HK-2 (cell line): ENCODE measurements at regions not wholly inside any gene's neighbourhood (a gene's known extent, or its start where the extent isn't known, plus 50 kb on each side); places are given as distances from the start of the nearest gene placed in this dataset.

Source experiments
- DNase-seq: peaks from one replicate; pipeline ENCODE4 v3.0.0-alpha.2; 2018; ENCODE audit not compliant: unreplicated experiment

DNA sequence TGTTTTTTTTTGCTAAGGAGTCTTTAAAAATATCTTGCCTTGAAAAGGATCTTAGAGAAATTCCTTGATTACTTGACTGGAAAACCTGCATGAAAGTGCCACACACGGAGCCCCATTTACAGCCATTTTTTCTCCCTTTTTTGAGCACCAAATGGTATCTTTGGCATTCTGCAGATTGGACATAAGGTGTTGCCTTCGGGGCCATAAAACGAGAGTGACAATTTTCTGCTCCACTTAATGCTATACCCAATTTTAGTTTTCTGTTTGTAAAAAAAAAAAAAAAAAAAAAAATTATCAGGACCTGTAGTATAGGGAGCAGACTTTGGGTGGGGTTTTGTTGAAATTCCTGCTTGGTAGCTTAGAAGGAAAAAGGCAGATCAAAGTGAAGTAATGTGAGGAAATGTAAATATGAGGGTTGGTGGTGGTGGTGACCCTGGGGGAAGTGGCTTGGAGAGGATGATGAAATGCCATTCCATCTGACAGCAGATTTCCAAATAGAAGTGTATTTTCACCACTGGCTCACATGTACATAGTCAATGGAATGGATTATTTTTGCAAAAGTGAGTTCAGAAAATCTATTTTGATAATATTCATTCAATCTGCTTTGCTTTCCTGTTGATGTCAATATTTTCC, 212.1 kb upstream of the SOX4 start:
- DNase-seq, result no peak

DNA sequence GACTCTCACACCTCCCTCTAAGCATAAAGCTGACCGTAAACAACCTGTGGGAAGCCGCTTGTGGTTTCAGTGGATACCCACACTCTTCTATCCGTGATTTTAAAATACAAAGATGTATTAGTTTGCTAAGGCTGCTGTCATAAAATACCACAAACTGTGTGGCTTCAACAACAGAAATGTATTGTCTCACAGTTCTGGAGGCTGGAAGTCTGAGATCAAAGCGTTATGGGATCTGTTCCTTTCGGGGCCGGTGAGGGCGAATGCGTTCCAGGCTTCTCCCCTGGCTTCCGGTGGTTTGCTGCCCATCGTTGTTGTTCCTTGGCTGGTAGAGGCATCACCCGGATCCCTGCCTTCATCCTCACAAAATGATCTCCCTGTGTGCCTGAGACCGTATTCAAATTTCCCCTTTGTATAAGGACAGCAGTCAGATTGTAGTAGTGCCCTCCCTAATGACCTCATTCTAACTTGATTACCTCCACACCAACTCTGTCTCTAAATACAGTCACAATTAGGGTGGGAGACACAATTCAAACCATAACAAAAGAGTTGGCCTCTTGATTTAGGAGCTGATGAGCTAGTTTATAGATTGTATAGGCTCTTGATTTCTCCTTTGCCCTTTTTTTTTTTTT, 210.6 kb upstream of the SOX4 start:
- DNase-seq, result no peak

DNA sequence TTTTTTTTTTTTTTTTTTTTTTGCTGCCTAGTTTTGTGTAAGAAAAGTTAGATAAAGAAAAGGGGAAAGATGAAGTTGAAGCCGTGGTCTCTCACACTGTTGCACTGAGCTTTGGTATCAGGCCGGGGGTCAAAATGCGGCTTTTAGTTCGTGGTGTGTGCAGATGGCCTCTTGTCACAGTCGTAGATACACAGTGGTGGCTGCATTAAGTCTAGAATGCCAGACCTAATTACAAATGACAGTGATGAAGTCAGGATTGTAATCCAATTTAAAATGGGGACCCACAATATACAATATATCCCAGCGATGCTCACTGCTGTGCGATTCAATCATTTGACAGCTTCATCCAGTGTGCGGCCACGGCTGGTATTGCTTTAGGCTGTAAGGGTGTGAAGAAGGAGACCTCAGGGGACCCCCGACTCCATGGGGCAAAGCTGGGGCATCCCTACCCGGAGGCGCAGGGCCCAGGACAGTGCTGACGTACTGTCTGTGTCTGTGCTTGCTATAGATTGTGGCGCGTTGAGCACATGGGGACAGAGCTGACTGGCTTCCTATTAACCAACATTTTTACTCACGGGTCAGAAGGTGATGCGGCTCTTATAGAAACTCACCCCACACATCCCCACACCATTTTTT, 210.0 kb upstream of the SOX4 start:
- no peak for DNase-seq

DNA sequence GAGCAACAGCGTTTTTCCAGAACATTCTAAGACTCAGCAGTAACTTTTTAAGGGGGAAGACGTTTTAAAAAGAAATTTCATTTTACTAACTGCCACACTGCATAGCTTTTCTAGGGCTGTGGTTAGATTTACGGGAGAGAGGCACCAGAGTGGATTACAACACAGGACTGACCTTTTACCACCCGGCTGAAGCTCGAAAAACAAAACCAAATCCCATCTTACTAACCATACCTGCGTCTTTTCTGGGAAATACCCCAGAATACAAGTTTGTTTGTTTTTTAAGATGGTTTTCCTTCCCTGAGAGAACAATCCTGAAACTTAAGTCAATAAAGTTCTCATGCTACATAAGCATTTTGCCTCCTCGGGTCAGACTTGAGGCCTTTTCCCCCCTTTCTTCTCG, 209.3 kb upstream of the SOX4 start:
- DNase-seq, result no peak

DNA sequence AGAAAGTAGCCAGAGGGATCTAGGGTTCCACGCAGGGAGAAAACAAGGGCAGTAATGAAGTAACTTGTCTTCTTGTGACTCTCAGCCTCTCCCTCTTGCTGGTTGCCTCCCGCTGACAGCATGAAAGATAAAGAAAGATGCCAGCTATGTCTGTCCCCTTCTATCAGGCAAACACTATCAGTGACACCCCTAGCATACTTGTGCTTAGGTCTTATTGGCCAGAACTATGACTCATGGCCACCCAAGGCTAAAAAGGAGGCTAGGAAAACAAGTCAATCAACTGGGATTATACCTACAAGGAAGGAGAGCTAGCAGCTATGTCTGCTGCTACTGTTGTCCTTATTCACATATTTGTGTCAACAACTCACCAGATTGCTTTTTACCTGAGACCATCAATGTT, 206.8 kb upstream of the SOX4 start:
- DNase-seq, result no peak

DNA sequence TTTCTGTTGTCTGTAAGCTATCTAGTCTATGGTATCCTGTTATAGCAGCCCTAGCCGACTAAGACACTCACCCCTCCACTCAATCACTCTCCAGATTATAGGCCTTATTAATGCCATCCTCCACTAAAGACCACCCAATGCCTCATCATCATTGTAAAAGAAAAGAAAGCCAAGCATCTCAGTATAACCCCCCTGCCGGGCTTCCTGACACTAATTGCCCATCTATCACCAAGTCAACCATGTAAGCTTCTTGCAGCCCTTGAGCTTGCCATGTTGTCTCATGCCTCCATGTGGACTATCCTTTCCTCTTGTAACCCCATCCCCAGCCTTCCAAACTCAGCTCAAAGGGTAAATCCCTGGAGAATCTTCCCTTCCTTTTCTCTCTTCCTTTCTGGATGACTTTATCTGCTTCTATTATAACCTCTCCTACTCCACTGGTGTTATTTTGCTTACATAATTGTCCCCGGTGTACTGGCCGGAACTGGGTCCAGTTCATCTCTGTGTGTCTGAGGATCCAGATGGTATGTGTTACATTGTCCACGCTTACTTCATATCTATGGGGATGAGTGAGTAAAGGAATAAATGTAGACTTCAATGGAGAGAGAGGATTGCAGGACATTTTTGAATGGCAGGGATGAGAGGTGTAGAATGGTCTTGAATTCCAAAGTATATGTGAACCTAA, 202.9 kb upstream of the SOX4 start:
- DNase-seq, result no peak

DNA sequence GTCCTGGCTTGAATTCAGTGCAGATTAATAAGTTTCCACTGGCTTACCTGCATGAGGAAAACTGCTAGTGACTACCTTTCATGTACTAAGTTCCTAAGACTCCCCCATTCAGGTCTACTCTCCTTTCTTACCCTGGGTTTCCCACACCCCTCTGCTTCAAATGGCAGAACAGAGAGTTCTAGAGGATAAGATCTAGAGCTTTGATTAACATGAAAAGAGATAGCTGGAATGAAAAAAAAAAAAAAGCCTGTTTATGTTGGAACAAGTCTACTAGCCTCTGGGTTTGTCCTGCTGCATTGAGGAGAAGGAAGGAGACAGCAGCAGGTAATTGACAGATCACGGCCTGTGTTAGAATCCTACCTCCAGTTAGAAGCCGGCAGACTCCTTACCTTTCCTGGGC, 201.4 kb upstream of the SOX4 start:
- DNase-seq, result no peak

DNA sequence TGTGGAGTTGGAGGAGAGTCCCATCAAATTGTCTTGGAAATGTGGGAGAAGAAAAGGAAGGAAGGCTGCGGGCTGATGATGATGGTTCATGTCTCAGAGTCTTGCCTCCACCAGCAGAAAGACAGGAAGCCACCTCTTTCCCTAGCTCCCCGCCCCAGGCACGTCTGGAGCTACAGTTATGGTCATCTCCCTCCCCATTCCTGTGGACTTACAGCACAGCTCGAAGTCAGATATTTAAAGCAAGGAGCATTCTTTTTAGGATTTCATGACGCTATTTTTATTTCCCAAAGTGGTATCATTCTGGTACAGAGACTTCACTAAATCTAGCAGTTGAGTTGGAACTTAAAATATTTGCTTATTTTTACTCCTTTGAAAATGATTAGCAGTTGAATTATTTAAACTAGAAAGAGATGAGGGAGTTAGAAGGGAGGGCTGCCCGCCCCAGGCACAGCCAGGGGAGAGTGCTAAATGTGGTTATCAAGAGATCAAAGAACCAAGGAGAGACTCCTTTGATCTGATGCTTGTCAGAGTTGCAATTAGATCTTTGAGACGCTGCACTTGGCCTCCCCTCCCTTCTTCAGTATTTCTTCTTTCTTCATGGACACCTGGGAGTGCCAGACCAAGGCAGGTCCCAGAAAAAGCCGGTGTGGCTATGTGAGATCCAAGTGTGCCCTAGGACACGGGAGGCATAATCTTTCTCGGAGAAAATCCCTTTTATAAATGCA, 199.9 kb upstream of the SOX4 start:
- no peak for DNase-seq

DNA sequence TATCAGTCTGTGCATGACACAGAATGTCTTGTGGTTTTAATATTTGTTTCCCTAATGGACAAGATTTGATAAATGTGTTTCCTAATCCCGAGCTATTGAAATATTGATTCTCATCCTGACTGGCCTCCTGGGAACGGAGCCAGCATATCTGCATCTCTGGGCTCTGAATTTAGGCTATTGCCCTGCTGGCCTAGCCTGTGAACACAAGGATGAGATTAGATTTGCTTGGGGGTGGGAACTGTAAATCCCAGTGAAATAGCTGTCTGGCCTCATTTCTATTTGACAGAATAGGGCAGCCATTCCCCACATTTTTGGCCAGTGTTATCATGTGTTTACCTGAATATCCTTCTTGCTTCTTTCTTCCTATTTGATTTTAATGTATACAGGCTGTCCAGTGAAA, 198.4 kb upstream of the SOX4 start:
- no peak for DNase-seq

DNA sequence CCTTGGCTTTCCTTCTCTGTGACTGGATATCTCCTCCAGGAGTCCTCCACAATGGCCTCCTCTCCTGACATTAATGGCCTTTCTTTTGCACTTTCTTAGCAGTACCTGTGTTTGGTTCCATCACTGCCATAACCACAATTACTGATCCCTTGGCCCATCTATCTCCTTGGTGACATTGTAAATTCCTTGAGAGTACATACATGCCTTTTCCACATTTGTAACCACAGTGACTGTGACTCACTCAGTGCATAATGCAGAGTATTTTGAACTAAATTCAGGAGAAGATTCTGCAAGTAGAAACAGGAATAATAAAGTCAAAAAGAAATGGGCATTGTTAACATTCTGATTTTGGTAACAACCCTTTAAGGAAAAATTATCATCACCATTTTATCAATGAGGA, 197.2 kb upstream of the SOX4 start:
- no peak for DNase-seq

DNA sequence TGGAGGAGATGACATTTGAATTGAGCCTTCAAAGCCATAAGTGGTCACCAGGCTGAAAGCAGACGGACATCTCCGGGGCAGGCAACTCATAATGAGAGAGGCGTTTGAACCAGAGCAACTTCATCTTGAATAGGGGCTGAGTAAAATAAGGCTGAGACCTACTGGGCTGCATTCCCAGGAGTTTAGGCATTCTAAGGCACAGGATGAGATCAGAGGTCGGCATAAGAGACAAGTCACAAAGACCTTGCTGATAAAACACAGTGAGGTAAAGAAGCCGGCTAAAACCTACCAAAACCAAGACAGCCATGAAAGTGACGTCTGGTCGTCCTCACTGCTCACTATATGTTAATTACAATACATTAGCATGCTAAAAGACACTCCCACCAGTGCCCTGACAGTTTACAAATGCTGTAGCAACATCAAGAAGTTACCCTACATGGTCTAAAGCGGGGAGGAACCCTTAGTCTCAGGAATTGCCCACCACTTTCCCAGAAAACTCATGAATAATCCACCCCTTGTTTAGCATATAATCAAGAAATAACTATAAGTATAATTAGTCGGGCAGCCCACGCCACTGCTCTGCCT, 194.7 kb upstream of the SOX4 start:
- DNase-seq, result no peak

DNA sequence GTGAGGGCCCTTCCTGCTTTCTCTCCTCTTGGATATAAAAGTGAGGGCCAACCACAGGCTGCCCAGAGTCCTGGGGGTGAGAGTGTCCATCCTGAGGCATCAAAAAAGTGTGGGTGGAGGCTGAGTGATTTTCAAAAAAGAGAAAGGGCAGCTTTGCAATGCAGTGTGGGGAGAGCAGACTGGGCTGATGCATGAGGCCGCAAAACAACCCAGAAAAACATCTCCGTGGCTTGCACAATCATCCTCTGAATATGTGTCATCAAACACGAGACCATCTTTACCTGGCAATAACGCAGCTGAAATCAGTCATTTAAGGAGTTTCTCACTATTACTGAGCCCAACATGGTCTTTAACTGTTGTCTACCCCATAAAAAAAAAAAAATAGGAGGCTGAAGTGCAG, 191.2 kb upstream of the SOX4 start:
- no peak for DNase-seq

DNA sequence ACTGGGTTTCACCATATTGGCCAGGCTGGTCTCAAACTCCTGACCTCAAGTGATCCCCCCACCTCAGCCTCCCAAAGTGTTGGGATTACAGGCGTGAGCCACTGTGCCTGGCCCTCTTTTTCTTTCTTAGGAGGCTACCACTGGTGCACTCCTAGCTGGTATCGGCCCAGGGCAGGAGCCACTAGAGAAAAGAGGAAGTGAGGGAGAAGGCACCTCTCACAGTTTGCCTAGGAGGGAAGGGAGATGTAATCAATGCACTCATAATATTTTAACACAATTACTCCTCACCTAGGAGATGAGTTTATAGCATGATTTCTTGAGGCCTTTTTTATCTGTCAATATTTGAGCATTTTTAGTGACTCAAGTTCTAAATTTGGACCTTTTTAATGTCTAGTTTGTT, 189.0 kb upstream of the SOX4 start:
- DNase-seq, result no peak

DNA sequence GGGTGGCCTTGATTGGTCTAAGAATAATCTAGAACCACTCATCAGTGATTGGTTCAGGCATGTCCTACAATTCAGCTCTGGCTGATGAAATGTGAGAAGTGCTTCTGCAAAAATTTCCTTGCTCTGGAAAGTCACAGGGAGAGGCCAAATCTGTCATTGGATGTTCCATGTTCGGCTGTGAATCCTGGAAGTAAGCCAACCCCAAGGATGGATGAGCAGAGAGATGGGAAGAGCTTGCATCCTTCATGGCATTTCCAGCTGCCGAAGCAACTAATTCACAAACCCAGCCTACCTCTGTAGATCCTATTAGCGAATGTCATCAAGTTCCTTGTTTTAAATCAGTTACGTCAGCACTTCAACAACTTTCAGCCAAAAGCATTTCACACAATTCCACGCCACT, 187.2 kb upstream of the SOX4 start:
- DNase-seq, result no peak

DNA sequence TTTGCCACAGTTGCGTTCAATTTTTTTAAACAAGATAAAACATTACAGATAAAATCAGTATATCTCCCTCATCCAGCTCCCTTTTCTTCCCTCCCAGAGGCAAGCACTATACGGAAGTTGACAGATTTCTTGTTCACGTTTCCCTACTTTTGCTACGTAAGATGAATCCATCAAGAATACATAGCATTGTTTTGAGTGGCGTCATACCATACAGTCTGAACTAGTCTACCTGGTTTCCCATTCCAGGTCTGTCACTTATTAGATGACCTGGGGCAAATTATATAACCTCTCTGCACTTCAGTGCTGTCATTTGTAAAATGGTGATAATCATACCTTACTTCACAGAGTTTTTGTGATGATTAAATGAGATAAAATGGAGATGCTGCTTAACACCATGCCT, 184.3 kb upstream of the SOX4 start:
- no peak for DNase-seq

DNA sequence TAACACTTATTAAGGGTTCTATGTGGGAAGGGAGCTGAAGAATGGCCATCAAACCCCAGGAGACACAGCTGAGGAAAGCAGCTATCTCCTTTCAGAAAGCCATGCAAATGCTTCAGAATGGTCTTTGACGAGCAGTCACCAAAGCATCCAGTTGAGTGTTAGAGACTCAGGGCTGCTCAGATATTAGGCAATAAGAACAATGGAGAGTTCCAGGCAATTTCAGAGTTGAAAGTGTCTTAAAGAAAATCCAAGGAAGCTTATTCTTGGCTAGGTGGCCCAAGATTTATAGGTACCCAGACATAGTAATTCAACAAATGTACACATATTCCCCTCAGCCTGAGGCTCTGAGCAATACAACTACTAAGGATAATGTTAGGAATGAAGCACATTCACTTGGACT, 180.1 kb upstream of the SOX4 start:
- DNase-seq, result no peak

DNA sequence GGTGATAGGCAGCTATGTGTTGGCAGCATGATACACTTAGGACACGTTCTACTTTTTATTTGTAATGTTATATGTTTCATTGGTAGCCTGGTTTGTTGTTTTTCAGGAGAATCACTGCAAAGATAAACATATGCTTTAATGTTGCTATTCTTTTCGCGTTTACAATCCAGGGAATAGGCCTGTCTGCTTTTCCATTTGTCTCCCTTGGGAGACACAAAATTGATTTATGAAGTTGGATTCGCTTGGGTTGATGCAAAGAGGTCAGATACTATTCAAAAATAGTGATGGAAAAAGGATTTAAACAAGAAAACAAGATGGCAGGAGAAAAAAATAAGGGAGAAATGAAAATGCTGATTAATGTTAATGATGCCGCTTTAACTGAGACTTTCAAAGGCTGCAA, 179.5 kb upstream of the SOX4 start:
- no peak for DNase-seq

DNA sequence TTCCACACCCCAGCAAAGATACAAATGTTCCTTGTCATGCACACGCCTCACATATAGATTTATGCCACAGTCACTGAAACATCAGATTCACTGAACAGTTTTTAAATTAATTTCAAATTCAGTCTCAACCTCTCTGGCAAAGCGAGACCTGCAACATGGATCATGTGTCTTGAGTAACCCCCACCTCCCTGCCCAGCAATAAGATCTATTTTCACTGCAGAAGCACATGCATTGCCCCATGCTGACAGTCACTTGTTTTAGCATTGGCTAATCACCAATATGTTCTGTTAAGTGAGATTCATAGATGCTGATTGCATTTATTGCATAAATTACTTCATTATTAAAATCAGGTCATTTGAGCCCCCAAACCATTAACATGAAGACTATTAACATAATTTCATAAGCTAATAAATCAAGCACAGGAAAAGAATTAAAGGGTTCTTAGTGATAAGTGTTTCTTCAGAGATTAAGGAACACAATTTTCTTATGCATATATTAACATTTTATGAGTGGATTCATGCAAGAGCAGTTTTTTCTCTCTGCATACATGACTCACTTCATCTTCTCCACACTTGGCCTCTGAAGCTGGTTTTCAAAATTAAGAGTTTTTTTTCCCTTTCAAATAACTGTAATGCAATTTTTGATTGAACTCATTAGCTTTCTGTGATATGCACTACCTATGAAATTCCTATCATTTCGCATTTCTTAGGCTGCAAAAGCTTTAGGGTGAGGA, 173.2 kb upstream of the SOX4 start:
- no peak for DNase-seq

DNA sequence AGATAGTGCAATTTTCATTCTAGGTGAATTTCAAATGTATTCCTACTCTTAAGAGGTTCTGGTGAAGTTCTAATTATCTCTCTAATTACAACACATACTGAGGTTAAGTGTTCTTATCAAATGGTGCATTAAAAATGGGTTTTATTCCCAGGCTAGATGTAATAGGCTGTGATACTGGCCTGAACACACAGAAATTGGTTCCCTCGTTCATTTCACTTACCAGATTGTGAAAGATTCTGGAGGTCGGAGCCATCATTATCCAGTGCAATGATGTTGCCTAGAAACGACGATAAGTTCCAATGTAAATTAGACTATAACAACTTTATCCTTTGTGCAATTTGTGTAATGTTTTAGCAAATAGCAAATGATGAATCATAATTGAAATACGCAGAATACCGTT, 172.6 kb upstream of the SOX4 start:
- no peak for DNase-seq

DNA sequence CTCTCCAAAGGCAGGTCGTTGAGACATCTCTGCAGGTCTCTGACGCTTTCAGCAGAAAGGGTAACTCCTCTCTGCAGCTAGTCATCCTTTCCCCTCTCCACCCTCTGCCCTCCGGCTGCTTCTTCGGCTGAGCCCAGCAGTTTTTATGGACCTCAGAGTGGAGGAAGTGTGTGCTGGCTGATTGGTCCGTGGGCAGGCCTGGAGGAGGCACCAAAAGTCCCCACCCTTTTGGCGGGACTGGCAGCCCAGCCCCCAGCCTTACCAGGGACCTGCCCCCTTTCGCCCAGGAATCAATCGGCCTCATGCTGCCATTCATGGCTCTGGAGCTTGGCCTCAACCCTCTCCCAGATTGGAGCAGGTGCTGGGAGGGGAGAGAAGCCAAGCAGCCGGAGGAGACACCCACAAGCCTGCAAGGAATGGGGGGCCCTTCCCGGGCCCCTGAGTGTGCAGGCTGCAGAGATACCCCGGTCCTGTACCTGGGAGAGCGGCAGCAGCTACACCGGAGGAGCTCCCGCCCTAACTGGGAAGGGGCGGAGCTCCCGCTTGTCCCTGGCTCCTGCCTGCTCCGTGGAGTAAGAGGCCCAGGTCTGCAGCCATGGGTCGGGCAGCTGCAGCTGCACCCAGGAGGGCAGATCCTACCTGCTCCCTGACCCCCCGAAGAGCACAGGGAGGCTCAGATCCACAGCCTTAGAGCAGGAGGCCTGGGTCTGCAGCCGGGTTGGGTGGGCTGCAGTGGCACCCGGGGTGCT, 170.3 kb upstream of the SOX4 start:
- no peak for DNase-seq
